HG03558 (cell line): ENCODE measurements at regions not wholly inside any gene's neighbourhood (a gene's known extent, or its start where the extent isn't known, plus 50 kb on each side); places are given as distances from the start of the nearest gene placed in this dataset.

ENCODE experiments used
- ATAC-seq: cut with Tn5 transposase; IDR thresholded peaks from one replicate; pipeline ENCODE4 v1.9.1; 2021; ENCODE audit warnings: moderate number of reproducible peaks; ENCODE audit not compliant: unreplicated experiment; ENCODE audit errors: extremely low read depth

GRCh38 chr14:97318380-97318779 lies 521.2 kb downstream of the VRK1 start:
- ATAC-seq: no peak

GRCh38 chr14:97319691-97320090 lies 522.5 kb downstream of the VRK1 start:
- ATAC-seq: no peak

DNA sequence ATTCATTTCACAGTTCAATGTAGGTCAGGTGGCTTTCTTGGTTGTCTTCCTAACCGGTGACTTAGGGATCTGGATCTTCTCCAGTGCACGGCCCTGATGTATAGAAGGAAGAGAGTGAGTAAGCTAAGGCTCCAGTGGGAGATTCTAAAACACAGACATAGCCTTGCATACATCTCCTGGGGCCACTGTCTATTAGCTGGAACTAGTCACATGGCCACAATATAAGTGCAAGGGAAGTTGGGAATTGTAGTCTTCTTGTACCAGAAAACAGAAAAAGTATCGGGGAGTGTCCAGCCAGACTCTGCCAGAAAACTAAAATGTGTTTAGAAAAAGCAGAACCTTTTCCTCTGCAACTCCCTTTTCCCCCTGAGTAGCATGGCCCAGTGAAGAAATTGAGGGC lies 531.6 kb downstream of the VRK1 start:
- ATAC-seq: no peak

- no peak for ATAC-seq
These were observed 532.5 kb downstream of the VRK1 start for GRCh38 chr14:97329701-97330100.

DNA sequence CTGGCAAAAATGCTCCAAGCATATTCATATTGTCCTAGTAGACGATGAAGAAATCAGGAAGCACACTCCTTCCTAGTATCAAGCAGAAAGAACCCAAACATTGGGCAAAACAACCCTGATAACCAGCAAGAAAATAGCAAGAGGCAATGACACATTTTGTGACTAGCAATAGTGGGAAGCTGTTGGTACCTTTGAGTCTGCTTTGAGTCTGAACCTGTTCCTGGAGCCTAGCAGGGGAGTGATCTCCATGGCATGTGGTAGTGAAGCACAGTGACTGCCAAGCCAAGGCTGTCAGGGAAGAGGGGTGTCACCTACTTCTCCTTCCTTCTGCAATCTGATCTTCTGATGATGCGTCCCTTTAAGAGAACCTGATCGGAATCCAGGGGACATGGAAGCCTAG lies 533.9 kb downstream of the VRK1 start:
- no peak for ATAC-seq

GRCh38 chr14:97331526-97331925 lies 534.3 kb downstream of the VRK1 start:
- no peak for ATAC-seq

GRCh38 chr14:97336179-97336578 lies 539.0 kb downstream of the VRK1 start:
- no peak for ATAC-seq

DNA sequence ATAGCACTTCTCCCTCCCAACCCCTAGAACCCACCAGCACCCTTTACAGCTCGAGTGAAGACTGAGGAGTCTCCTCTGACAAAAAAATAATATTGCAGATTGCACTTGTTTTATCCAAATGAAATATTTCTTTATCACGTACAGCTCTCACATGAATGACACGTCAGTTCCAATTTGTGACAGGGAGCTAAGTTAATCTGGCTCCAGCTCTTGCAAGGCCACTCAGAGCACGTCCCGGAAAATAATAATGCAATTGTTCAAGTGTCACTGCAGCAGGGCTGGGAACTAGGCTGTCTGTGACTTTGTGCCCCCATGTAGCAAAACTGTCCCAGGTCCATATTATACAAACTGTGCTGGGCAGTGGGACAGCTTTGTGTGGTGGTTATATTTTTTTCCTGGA lies 539.6 kb downstream of the VRK1 start:
- ATAC-seq: no peak

DNA sequence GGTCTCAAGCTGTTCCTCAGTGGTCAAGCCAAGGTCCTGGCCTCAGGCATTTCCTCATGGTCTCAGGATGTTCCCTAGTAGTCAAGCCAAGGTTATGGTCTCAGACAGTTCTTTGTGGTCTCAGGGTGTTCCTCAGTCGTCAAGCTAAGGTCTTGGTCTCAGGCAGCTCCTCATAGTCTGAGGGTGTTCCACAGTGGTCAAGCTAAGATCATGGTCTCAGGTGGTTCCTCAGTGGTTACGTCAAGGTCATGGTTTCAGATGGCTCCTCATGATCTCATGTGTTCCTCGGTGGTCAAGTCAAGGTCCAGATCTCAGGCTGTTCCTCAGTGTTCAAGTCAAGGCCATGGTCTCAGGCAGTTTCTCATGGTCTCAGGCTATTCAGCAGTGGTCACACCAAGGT lies 540.1 kb downstream of the VRK1 start:
- ATAC-seq: no peak

- no peak for ATAC-seq
These were observed 540.5 kb downstream of the VRK1 start for GRCh38 chr14:97337670-97338069.

DNA sequence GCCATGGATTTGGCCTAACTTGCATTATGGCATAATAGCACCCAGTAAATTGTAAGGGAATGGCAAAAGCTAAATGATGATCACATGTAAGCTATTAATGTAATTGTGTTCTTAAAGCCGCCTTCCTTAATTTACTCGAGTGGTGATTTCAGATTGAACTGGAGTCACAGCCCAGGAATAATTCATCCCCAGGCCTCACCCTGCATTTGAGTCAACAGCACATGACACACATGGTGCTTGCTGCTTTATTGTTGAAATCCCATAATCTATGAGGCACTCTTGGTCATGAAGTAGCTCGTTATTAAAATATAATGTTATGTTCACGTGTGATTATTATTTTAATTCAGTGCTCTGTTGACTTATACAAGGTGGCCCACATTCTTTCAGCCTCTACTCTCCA lies 547.5 kb downstream of the VRK1 start:
- ATAC-seq: no peak

- no peak for ATAC-seq
These were observed 549.5 kb downstream of the VRK1 start for GRCh38 chr14:97346675-97347074.

DNA sequence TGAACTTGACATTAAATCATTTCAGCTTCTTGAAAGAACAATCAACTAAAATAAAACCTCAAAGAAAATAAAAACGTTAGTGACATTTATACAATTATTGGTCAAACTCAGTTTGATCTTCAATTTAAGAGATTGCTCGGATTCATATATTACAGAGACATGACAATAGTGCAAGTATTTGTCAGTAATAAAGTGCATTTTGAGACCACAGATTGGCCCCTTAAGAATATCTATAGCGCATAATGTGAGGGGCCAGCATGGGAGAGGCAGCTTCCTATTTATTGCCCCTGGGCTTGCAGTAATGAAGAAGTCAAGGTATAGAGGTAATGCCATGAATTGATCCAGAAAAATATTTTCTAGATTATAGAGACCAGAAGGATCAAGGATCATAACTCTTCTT lies 552.3 kb downstream of the VRK1 start:
- ATAC-seq: no peak

DNA sequence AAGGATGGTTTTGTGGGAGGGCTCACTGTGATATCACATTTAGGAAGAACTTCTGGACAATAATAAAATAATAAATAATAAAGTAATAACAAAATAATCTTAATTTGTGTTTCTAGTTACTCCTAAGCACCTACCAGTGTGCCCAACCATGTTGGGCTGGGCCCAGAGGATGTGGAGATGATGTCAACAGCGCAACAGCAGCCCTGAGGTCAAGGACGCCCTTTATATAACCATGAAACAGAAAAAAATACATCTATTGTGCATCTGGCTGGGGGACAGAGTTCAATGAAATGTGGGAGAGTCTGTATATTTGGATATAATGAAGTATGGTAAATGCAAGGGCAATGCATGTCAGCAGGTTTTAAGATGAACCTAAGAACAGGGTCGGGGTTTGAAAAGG lies 552.8 kb downstream of the VRK1 start:
- ATAC-seq: no peak

- no peak for ATAC-seq
These were observed 553.2 kb downstream of the VRK1 start for GRCh38 chr14:97350415-97350814.

- no peak for ATAC-seq
These were observed 553.9 kb downstream of the VRK1 start for GRCh38 chr14:97350894-97351731.

- no peak for ATAC-seq
These were observed 555.9 kb downstream of the VRK1 start for GRCh38 chr14:97353102-97353501.

- no peak for ATAC-seq
These were observed 557.0 kb downstream of the VRK1 start for GRCh38 chr14:97354119-97354722.

GRCh38 chr14:97359341-97359740 lies 562.2 kb downstream of the VRK1 start:
- ATAC-seq: no peak

DNA sequence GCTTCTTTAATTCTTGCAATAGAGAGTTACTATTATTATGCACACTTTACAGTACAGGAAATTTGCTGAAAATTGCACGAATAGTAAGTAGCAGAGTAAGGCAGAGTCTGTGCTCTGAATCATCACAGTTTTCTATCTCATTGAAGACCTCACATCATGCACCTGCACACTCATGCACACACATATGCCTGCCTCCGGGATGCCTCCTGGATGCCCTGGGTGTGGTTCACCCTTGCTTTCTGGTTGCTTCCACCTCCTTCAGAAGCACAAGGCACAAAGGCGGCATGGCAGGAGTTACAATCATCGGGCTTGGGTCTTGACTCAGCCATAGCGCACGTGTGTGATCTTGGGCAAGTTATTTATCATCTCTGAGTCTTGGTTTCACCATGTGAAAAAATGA lies 564.0 kb downstream of the VRK1 start:
- ATAC-seq: no peak

DNA sequence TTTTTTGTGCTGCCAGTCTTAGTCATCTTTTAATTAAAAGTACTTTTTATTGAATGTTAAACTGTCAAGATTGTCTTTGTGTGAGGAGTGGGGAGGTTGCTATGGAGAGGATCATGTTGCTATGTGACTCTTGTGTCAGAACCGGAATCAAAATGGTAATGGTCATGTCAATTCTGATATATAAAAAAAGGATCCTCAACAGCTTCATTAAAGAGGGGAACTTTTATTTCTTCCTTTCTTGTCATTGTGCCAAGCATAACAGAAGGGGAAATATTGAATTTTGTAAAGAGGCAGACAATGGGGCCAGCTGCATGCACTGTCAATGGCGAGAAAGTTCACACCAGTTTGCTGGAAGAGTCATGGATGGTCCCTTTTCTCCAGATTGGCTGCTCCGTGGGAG lies 564.8 kb downstream of the VRK1 start:
- no peak for ATAC-seq

- ATAC-seq: no peak
These were observed 569.2 kb downstream of the VRK1 start for GRCh38 chr14:97366400-97366799.
